Iris pigment epithelial cell (primary cell): ENCODE measurements at regions not wholly inside any gene's neighbourhood (a gene's known extent, or its start where the extent isn't known, plus 50 kb on each side); places are given as distances from the start of the nearest gene placed in this dataset.
A peak's percentile ranks its signal among the peaks of the same experiment; 100 is the strongest.

Source experiments
- DNase-seq: peaks from one replicate; pipeline ENCODE4 v3.0.0-alpha.2; 2011; ENCODE audit warnings: low read depth

DNA sequence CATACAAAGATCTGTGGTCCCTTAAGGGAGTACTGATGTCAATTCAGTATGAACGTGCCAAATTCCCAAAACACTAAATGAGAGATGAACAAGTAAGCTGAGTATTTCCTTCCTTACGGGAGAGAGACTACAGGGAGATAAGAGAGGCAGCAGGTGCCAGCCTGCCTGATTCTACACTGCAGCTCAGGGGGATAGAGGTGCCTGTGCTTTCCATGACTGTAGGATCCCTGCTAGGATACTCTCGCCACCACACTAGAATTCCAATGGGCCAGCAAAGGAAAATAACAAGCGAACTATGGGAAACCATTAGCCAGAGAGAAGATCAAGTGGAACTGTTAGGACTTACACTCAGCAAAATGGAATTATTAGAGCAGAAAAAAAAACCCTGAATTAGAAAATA, 198.5 kb upstream of the BTBD3 start:
- no peak for DNase-seq

DNA sequence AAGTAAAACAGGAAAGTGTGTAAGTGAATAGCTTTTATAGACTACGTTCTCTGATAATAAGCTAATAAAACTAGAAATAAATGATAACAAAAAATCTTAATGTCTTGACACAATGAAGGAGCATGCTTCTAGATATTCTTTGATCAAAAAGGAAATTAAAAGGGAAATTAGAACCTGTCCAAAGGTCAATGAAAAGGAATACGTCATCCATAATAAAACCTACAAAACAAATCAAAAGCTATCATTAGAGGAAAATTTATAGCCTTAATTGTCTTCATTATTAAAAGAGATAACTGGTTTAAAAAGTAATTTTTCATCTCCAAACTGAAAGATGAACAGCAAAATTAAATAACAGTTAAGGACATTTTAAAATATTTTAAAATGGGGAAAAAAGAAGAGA, 196.3 kb upstream of the BTBD3 start:
- no peak for DNase-seq

DNA sequence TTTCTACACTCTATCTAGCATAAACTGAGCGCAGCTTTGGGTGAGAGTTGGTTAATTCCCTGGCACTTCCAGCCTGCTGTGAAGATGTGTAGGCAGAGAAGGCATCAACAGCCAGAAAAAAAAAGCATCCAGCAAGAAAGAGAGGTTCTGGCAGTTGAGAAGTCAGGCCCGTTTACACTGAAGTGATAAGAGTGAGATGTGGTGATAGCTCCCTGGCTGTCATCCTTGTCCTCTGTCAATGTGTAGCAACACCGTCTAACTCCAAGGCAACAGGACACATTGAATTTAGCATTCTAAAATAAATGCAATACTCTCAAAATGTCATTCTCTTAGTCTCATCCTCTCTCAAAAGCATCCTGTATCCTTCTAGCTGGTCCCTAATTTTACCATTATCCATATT, 193.6 kb upstream of the BTBD3 start:
- DNase-seq, result no peak

DNA sequence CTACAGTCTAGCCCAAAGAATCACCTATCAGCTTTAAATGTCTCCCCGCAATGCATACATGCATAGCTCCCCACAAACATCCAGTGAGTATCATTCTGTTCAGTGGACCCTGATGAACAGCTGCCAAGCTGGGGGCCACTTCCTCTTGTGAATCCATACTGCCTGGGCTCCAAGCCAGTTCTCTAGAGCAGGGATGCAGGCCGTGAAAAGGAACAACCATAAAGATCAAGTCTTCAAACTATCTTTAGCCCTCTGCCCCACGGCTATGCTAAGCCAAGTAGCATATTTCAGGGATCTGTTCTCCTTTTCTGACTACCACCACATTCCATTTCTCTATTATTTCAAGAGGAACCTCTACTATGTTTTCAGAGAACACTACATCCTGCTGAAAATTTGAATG, 191.7 kb upstream of the BTBD3 start:
- peak; percentile 41 for DNase-seq

DNA sequence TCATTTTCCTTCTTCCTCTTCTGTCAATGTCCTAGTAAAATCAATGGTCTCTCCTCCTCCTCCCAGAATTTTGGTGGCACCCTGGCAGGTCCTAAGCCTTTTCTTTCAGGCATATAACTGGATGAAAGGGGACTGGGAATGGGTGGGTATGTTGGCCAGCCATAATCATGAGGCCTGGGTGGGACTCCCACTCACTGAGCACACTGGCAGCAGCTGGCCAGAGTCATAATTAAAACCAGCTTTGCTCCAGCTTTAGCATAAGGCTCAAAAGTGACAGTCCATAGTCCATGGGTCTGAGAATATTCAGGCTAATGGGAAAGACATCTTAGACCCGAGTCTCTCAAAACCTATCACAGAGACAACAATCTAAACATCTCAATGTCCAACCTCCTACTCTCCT, 190.0 kb upstream of the BTBD3 start:
- DNase-seq, result no peak

DNA sequence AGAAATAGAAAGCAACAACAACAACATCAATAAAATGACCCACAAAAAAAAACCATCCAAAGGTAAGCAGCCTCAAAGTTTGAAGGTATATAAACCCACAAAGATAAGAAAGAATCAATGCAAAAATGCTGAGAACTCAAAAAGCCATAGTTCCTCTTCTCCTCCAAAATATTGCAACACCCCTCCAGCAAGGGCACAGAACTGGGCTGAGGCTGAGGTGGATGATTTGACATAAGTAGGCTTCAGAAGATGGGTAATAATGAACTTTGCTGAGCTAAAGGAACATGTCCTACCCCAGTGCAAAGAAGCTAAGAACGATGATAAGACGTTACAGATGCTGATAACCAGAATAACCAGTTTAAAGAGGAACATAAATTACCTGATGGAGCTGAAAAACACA, 188.8 kb upstream of the BTBD3 start:
- DNase-seq, result no peak

DNA sequence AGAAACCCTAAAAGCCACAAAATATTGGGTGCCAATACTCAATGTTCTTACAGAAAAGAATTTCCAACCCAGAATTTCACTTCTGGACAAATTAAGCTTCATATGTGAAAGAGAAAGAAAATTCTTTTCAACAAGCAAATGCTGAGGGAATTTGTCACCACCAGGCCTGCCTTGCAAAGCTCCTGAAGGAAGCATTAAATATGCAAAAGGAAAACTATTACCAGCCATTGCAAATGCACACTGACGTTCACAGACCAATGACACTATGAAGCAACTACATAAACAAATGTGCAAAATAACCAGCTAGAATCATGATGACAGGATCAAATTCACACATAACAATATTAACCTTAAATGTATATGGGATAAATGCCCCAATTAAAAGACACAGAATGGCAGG, 187.9 kb upstream of the BTBD3 start:
- no peak for DNase-seq

DNA sequence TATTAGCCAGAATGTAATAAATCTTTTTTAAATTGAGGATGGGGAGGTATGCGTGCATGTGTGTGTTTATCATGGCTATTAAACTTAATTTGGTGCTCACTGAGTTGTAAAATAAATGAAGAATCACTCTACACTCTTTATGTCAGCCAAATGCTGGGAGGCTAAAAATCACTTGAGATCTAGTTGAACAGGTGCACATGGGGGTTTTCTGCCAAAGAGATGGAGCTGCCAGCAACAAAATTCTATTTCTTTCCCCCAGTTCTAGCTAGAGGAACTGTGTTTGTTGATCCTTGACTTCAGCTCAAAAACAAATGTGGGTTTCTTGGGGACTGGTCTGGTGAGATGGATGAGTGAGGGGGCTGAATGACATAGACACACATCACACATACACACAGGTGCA, 183.3 kb upstream of the BTBD3 start:
- no peak for DNase-seq

DNA sequence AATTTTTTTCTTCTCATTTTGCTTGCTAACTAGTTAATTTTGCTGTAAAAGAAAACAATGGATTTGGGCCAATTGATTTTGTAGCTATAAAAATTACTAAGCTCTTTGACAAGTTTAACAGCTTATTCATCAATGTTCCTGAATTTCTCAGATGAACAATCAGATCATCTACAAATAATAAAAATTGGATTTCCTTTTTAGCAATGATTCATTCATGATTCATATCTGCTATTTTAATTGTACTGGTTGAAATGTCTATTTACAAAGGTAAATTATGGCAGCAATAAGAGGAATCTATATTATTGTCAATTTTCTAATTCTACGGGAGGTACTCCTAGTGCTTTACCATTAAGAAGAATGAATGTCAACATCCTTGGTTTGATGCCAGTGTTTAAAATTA, 178.8 kb upstream of the BTBD3 start:
- DNase-seq, result no peak

DNA sequence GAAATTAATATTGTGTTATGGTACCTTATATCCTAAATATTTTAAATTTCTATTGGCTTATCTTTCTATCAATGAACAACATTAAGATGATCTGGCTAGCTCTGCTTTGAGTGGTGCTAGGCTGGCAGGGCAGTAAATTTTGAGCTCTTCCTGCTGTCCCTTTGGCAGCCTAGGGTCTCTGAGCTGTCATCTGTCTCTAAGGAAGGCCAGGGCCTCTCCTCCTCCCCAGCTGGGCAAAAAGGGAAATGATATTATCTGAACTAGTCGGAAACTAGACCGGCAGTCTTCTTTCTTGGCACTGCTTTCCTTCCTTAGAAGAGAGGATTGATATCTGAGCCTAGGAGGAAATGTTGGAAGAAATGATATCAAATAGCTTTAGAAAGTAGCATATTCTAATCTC, 176.7 kb upstream of the BTBD3 start:
- no peak for DNase-seq

DNA sequence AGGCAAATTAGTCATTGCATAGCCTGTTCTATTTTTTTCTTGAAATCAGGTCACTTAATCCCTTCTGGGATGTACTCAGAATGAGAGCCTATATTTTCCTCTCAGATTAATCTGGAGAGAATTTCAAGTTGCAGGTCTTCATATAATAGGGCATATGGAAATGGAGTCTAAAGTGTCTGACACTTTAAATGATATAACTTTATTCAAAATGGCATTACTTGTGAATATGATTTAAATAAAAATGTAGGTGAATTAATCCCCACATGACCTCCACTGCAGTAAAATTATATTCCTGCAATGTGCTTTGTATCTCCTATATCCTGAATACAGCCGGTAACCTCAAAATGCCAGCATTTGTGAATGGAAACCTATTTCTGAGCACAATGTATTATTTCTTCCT, 172.5 kb upstream of the BTBD3 start:
- DNase-seq, result no peak

DNA sequence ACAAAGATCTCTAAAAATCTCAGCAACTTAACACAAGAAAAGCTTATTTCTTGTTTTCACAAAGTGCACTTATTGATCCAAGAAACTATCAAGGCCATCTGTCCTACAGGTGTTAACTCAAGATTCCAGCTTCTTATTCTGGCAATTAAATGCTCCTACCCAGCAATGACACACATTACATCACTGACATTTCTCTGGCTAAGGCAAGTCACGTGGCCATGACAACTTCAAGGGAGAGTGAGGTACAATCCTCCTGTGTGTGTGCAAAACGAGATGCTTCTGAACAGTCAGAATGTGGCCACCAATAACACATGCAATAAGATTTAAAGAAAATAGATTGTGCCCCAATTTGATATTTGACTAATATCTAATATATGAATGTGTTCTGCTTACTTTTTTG, 169.3 kb upstream of the BTBD3 start:
- DNase-seq, result no peak

DNA sequence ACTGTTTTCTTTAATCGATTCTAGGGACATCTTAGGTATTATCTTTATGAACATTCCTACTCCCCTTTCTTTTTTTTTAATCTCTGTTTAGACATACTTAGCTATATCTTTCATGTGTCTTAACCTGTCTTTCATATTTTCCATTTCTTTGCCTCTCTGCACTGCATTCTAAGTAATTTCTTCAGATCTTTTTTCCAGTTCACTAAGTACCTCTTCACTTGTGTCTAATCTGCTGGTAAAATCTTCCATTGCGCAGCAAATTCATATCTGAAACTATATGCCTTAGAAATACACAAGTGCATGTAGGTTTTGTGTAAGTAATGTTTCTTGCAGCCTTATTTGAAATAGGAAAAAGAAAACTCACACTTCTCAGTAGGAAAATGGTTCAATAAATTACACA, 165.4 kb upstream of the BTBD3 start:
- DNase-seq, result no peak

DNA sequence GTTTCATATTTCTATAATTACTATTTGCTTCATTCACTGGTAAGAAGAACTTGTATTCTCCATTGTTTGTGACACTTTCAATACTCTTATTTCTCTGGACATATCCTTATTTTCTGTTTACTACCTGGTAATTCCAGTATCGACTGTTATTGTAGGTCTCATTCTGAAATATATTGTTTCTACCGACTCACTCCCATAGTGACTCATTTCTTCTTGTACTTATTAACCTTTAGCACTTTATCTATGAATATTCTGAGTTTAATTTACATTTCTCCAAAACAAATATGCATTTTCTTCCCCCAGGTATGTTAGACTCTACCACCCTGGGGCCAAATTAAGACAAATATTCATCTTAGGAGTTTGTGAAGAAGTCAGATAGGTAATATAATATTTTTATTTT, 164.5 kb upstream of the BTBD3 start:
- DNase-seq, result no peak

DNA sequence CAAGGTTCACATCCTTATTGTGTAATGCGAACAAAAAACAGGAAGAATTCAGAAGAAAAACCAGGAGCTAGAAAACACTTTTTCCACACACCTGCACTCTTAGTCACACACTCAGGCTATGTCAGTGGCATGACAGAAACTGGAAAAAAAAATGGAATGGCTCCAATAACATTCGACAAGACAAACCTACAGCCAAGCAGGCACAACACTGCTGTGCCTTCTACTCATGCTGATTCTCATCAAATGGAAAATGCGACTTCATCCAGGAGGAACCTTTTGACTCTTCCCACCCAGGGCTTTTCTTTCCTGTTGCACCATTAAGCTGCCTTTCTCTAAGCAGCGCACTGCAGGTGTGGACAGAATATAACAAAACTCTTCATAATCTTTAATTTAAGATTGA, 163.2 kb upstream of the BTBD3 start:
- no peak for DNase-seq

DNA sequence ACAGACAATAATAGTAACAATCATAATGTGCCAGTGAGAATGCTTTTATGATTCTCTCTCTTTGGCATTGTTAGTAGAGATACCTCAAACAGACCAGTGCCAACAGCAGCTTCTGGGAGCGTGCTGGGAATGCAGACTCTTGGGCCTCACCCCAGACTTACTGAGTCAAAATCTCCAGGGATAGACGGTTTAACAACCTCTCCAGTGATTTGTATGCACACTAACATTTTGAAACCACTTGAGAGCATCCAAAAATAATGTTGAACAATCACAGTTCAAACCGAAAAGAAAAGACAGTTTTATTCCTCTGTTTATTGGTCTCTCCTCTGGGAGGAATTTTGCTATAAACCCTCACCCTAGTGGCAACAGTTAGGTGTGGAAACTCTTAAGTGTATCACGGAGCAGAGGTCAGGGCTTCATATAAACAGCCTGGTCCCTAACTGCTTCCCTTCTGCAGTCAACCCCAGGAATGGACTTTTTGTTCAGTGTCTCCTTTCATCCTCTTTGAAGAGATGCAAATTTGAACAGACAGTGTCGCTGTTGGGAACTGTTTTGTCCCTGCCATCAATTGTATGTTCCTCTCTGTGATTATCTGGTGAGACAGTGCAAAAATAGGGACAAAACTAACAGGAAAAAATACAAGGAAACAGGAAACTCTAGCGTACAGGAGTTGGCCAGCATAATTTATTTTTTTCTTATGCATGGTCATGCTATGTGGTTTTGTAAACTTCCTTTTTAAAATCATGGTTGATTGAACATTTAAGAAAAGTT, 162.4 kb upstream of the BTBD3 start:
- peak; percentile 22 for DNase-seq

DNA sequence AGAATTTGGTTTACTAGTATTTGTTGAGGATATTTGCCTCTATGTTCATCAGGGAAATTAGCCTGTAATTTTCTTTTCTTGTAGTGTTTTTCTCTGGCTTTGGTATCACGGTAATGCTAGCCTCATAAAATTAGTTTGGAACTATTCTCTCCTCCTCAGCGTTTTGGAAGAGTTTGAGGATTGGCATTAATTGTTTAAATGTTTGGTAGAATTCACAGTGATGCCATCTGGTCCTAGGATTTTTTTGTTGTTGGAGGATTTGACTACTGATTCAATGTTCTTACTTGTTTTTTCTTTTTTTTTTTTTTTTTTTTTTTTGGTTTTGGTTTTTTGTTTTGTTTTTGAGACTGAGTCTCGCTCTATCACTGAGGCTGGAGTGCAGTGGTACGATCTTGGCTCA, 156.2 kb upstream of the BTBD3 start:
- DNase-seq, result no peak

DNA sequence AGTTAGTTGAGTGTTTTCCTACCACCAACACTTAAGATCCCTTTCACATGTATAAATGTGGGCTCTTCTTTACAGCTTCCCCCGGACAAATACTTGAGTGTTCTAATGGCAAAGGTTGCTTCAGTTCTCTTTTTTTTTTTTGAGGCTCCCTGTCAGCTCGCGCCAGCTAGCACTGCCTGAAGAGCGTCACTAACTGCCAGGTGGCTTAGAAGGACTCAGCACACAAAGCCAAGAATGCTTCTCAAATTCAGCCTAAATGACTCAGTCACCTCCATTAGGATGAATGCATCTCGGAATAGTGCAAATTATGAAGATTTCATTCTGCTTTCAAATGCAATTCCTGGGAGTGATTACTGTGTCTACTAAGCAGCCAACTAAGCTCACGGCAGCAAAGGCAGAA, 150.7 kb upstream of the BTBD3 start:
- DNase-seq, result peak; percentile 58

DNA sequence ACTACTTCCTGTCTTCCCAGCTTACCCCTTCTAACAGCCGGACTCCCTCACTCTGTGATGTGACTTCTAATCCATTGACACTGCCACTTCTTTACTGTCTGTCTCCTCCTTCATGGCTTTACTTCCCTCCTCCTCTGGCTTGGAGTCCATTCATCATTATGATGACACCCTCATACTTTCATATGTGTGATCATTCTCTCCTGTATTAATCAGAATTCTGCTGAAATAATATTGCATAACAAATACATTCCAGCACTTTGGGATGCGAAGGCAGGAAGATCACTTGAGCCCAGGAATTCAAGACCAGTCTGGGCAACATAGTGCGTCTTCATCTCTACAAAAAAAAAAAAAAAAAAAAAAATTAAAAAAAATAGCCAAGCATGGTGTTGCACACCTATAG, 147.9 kb upstream of the BTBD3 start:
- DNase-seq, result peak; percentile 62

DNA sequence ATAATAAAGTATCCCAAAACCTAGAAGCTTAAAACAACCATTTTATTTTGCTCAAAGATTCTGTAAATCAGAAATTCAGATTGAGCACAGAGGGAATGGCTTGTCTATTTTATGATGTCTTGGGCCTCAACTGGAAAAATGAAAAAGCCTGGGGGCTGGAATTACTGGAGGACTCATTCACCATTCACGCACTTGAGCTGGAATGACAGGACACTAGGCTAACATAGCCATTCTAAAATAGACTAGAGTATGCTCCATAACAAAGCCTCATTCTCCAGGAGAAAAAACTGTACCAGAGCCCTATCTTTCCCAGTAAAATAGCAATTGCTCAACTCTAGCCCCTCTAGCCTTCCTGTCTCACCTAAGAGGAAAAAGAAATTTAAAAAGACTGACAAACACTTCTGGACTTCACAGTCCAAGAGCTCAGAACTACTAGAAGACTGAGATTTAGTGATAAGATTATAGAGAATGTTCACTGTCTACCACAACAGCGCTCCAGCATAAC, 145.4 kb upstream of the BTBD3 start:
- DNase-seq, result no peak

DNA sequence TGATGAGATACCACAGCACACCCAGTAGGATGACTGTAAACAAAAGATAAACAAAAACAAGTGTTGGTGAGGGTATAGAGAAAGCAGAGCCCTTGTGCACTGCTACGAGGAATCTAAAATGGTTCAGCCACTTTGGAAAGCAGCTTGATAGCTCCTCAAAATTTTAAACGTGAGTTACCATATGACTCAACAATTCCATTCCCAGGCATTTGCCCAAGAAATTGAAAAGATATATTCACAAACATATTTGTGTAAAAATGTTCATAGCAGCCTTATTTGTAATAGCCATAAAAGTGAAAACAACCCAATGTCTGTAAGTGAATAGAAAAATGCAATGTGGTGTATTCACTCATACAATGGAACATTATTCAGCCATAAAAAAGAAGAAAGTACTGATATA, 141.0 kb upstream of the BTBD3 start:
- peak; percentile 65 for DNase-seq

DNA sequence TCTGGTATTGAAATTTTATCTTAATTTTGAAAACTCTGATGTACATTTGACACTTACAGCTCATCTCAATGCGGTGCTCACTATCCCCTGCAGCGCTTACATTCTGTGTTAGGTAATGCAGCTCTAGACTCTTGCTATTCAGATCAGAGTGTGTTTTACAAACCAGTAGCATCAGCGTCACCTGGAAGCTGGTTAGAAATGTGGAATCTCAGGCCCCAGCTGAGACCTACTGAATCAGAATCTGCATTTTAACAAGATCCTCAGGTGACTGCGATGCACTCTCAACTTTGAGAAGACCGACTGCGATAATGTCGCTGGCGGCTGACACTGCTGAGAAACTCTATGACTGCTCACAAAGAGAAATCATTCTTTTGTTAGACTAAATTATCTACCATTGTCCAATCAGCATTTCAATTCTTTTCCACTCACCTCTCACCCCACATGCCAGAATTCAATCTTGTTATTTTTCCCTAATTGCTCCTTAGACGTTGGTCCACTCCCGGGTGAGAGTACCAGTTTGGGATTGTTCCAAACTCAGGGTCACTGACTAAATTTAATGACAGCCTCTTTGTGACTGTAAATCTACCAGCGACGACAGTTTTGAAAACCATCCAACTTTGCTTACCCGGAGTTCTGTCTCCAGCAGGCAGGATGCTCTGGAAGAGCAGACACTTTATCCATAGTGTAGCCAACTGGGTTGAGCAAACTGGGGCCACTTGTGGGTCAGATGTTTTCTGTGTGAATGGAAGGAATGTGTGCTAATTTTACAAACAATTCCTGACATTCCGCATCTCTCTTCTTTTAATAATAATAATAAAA, 140.1 kb upstream of the BTBD3 start:
- DNase-seq, result peak; percentile 83

DNA sequence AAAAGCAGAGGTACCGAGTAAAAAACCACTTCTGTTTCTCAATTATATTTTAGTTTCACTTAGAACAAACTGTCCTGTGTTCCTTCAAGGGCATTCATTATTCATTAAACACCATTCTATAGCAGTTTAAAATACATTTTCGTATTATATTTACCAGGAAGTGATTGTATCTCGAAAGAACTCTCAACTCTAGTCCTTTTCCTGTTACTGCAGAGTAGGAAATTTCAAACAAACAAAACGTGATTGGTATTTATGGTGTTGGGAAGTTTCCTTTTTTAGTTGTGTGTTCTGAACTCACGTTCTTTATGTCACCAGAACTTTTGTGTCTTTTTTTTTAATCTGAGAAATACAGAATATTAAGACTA, 139.5 kb upstream of the BTBD3 start:
- no peak for DNase-seq
